Inflammatory macrophage treated with lipopolysaccharide for 4 hours (primary cell): ENCODE measurements at regions not wholly inside any gene's neighbourhood (a gene's known extent, or its start where the extent isn't known, plus 50 kb on each side); places are given as distances from the start of the nearest gene placed in this dataset.

Experiments used
- DNase-seq: peaks from one replicate; pipeline ENCODE4 v3.0.0-alpha.2; 2020

DNA sequence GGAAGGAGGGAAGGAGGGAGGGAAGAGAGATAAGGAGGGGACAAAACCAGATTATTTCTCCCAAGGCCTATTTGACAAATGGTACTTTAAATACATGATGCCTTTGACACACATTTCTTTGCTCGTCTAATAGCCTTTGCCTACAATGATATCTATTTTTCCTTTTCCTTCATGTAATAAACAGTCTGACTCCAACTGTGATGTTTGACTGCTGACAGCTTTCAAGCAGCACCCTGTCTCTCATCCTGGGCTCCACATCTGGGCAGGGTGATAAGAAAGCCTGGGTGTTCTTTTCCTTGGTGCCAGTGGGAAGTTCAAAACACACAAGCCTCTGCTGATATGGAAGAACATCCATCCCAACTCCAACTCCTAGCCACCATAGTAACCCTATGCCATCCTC is 1277.7 kb upstream of the NXPH2 start:
- no peak for DNase-seq

DNA sequence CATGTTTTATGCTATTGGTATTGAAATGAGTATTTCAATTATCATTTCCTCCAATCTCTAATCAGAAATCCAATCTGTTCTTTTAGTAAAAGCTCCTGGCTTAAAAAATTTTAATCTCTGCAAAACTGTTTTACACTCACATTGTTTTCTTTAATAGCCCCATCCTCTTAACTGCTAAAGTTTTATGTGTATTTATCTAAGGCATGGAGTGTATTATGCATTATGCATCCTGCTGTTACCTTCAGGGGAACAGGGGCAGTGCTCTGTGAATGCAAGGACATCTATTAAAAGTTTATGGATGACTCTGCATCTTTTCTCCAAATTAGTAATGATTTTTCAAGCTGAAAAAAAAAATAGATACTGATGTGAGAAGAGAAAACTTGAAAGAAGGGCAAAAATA is 1261.6 kb upstream of the NXPH2 start:
- no peak for DNase-seq

DNA sequence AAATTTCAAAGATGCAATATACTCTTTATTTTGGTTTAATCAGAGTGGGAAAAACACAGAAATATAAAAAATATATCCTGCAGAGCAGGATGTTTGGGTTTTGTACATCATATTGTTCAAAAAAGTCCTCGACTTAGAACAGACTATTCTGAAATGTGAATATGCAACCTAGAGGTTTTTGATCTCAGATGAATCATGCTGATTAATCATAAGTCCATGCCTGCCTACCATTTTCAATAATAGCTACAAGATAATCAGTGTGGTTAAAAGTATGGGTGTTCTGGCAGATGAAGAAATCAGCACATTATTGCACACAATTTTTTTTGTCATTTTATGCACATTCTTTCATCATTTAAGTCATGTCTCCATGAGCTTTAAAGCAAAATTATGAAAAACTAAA is 1261.0 kb upstream of the NXPH2 start:
- no peak for DNase-seq

DNA sequence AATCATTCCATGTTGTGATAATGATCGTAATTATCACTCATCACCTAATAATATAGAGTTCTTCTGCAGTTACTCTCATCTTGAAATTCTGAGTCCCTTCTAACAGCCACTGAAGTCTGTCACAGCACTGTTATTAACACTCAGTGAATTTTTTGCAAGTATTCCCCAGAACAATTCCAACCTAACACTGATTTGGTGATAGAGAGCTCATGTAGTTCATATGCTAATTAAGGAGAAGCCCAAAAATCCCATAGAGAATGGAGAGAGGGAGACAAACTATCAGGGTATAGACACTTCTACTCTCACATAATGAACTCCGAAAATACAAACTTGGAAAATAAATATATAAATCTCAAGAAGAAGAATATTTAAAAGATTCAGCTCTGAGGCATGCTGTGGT is 1253.4 kb upstream of the NXPH2 start:
- DNase-seq = no peak

DNA sequence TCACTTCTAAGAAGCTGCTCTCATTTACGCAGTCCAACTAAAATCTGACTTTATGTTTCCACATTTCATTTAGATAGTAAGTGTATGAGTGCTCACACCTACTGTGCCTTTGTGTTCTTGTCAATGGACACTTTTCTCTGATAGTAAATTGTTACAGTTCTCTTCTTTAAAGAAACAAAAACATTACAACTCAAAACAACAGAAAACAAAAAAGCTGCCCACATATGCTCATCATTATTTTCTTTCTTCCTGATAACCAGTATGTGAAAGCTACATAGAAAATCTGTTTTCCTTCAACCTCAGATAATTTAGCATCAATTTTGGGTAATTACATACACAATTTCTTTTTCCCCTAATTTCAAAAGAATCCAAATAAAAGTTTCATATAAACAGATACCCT is 1247.8 kb upstream of the NXPH2 start:
- DNase-seq = no peak

DNA sequence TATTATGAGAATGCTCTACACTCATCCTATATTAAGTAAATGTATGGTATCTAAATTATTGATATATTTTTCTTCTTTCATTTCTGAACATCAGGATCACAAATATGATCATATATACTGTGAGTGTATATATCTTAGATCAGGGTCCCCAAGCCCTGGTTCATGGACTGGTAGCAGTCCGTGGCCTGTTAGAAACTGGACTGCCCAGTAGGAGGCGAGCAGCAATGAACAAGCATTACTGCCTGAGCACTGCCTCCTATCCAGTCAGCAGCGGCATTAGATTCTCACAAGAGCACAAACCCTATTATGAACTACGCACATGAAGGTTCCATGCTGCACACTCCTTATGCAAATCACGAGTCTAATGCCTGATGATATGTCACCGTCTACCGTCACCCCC is 1247.1 kb upstream of the NXPH2 start:
- no peak for DNase-seq

DNA sequence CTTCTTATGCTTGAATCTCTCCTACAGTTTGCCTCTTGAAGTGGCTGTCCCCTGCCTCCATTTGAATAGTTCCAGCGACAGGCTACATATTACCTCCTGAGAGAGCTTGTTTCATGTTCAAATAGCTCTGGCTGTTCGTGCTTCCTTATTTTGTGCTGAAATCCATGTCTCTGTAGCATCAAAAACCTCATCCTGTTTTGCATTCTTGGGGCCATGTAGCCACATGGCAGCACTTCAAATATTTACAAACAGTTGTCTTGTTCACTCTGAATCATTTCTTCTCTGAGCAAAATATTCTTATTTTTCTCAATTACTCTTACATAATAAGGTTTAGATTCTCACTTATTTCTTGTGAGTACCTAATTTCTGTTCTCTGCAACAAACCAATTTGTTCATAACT is 1243.1 kb upstream of the NXPH2 start:
- no peak for DNase-seq

DNA sequence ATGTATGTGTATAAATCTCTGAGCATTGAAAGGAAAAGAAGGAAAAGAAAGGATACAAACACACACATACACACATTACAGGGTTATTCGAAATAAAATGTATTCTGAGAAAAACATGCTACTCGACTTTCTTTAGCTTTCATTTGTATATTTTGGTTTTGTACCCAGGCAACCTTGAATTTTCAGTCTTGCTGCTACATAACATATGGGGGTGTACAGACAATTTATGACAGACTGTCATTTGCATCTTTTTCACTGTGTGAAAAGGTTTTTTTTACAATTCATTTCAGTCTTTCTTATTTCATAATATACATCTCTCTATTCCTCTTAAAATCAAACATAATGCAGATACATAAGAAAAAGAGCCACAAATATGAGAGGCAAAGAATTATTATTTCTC is 1238.4 kb upstream of the NXPH2 start:
- DNase-seq = no peak

DNA sequence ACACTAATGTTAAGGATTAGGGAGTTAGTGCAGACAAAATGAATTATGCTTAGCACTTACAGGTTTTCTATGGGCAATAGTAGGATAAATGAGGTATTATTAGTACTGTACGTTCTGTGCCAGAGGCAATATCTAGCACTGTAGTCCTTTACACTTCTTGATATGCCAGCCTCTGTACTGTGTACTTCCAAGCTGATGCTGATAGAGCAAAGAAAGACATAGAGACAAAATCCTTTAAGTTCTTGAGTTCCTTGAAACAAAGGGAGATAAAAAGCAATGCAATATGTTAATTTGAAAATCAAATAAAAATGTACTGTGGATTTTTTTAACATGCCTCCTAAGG is 1234.0 kb upstream of the NXPH2 start:
- DNase-seq = no peak

DNA sequence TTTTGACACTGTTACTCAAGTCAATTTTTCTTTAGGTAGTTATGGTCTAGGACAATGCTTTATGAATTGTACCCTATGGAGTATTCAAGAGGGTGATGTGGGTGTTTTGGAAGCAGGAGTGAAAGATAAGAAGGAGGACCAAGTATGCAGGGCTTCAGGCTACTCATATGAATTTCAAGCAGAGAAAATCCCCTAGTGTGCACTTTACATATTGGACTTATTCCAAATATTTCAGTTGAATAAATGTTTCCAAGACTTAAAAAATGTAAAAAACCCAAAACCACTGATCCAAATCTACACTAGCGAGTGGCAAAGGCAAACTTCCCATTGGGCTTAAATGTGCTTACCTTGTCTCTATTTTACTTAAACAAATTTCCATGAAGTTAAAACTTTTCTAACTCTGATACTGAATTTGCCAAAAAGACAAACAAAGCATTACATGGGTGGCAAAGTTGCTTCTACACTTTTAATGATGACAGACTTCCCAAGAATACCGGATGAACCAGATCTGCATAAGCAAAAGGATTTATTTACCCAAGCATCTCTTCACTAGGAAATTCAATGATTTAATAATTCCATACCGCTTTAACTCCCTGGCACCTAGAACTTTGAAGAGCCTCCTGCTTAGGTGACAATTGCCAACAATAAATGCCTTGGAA is 1233.5 kb upstream of the NXPH2 start:
- no peak for DNase-seq

DNA sequence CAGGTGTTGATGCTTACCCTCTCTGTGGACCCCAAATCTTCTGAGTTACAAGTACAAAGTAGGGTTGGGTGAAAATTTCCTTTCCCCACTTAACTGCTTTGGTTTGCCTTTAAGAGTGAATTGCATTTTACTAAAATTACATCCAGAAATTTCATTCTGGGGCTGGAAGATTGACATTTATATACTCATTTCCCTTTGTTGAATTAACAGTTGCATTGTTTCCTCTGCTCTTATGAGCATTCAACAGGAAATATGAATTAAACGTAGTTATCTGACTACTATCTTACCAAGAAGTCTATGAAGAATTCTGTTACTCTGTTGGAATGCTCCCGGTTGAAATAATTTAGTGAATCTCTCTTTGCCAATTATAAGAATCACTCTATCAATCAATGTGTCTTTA is 1231.1 kb upstream of the NXPH2 start:
- DNase-seq = no peak

DNA sequence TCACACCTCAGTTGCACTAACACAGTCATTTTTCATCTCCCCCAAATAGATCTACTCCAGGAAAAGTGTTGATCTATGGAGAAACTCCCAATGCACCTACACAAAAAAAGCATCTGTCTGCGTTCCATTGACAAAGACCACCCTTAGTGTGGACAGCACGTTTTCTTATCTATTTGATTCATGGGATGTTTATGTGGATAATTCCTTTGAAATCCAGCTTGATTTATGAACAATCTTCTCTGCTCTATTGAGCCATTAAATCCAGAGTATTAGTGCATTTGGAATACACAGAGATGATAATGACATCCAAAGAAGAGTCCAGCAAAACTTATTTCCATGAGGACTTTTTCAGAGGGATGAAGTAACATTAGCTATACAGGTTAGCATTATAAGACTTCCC is 1221.9 kb upstream of the NXPH2 start:
- no peak for DNase-seq

DNA sequence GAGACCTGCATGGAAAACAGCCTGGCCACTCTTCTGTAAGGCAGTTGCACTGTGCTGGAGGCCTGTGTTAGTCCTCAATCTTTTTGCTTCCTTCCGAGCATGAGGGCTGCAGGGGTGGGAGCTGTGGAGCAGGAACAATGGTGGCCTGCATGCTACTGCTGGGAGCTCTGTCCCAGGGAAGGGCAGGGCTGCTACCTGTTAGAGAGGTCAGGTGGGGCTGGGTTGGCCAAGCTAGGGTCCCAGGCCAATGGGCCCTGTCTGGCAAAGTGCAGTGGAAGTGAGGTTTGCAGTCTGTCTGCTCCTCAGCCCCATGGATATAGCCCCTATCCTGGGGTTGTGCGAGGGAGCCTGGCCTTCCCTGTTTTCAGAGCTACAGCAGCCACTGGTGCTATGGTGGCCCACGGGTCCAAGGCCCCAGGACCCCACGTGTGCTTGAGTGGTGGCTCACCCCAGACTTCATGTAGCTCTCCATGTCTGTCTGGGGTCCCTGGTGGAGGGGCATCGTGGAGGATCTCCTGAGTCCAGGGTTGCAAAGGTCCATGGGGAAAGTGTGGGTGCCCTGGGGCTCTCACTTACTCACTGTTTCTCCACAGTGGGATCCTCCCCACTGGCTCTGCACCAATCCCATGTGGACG is 1212.6 kb upstream of the NXPH2 start:
- DNase-seq = no peak

DNA sequence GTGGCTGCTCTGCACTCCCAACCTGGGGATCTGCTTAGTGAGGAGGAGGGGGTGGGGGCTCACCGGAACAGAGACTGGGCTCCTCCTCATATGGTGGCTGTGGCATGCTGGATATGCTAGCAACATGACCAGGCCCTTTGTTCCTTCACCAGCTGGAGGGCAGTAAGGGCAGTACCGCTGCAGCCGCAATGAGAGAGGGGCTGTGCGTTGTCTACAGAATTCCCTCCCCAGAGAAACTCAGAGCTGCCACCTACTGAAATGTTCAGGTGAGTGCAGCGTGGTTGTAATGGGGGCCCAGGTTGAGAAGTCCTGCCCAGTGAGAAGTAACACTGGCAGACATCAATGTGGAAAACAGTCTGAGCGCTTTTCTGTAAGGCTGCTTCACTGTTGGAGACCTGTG is 1211.9 kb upstream of the NXPH2 start:
- no peak for DNase-seq

DNA sequence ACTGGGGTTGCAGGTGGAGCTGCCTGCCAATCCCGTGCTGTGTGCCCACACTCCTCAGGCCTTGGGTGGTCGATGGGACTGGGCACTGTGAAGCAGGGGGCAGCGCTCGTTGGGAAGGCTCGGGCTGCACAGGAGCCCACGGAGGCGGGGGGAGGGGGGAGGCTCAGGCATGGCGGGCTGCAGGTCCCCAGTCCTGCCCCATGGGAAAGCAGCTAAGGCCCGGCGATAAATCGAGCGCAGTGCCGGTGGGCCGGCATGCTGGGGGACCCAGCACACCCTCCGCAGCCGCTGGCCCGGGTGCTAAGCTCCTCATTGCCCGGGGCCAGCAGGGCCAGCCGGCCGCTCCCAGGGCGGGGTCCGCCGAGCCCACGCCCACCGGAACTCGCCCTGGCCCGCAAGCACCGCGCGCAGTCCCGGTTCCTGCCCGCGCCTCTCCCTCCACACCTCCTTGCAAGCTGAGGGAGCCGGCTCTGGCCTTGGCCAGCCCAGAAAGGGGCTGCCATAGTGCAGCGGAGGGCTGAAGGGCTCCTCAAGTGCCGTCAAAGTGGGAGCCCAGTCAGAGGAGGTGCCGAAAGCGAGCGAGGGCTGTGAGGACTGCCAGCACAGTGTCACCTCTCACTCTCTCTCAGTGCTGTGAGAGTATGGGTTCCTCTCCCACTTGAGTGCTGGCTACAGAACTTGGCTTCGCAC is 1210.6 kb upstream of the NXPH2 start:
- DNase-seq = no peak

DNA sequence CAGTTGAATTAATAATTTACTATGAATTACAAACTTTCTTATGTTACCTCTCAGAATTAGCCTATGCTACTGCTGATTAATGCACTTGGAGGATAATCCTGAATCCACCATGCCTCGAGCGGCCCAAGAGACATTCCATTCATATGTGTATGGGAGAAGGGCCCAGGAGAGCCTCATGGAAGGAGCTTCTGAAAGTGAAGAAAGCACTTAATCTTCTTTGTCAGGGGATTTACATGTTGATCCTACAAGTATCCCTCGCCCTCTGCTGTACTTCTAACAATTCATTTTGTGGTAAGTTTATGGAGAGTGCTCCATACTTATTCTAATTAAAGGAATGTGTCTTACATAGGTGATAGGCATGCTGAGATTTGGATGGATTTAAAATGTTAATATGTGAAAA is 1189.1 kb upstream of the NXPH2 start:
- no peak for DNase-seq

DNA sequence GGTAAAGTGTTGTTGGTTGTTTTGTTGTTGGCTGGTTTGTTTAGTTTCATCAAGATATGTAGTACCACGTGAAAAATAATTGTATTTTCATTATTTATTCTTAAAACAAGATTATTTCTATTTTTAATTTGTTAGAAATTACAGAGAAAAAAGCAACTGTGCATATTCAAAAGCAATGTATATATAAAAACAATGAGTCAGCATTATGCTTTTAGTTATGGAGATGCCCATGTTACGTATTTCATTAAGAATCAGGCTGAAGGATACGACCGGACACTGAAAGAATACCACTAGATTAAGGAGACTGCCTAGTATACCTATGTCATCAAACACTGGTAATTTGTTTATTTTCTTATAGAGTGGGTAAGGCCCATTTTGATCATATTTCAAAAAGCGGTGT is 1188.4 kb upstream of the NXPH2 start:
- DNase-seq = no peak

DNA sequence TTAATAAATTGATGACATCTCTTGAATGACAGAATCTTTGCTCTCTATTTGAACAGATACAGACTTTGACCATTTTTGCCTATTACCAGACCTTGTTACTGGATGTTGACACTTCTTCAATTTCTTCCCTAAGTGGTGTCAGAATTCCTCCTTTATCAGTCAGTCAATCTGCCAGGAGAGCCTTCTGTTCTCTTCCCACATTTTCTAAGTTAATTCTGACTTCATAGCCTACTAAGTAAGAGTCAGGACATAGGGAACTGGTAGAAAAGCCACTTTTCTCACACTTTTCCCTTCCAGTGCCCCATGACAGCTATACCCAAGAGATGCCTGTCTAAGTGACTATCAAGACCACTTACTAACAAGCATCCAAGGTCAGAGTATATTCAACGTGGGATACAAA is 1187.5 kb upstream of the NXPH2 start:
- no peak for DNase-seq

DNA sequence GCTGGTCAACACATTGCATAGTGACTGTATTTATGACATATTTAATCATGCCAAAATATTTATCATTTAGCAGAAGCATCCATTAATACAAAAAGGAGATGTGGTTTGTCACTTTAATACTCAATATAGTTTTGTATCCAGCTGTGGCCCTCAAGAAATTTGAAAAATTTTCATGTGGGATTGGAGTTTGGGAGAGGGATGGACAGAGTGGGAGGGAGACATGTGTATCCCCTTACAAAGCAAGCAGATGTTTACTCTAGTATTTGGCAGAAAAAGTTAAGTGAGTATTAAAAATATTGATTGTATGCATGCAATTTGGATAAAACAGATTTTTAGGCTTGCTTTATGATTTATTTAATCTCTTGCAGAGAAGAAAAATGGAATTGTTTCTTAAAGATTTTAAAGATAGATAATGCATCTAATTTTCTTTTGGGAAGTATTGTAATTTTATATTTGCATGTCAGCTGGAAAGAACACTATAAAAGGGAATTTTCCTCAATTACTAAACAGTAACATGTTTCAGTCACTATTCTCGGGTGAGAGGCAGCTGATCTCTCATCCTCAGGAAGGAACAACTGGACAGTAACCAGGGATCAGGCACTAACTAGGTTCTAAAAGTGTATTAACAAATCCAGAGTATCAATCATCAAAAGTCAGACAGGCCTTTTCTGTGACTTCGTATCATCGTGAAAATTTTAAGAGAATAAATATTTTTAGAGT is 1184.7 kb upstream of the NXPH2 start:
- DNase-seq = no peak

DNA sequence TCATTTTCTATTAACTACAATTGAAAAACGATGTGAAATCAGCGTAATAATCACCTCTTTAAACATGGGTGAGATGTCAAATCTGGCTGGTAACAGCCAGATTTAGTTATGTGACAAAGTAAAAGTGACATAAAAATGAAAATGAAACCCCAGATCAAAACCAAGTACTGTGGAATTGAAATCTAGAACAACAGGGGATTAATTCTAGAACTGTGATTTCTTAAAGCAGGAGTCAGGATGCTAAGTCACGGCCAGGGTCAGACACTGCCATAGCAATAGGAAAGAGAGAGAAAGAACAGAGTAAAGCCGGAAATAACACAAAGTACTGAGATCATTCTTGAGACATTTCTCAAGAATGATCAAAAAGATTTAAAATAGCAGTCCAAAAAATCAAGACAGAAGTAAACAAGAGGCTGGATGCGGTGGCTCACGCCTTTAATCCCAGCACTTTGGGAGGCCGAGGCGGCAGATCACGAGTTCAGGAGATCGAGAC is 1183.7 kb upstream of the NXPH2 start:
- no peak for DNase-seq

DNA sequence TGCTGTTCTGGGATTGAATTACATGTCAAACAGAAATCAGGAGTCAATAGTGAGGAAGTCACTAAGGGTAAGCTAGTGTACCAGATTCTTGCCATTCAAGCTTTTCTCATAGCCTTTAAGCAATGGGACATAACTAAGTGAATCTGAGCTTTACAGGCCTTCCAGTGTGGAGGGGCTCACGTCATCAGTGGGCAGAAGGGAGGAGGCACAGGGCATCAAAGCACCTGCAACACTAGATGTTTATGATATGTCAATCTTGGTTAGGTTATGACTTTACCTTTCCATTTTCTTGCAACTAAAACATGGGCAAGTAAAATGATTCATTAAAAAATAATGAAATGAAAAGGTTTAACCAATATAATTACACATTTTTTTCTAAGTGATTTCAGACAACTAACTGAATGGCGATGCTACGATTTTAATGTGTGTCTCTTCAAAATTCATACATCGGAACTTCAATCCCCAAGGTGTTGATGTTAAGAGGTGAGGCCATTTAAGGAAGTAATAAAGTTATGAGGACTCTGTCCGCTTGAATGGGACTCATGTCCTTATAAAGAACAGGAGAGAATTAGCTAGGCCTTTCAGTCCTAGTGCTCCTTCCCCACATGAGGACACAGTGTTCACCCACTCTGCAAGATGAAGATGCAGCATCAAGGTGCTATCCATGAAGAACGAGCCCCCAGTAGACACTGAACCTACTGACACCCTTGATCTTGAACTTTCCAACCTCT is 1169.2 kb upstream of the NXPH2 start:
- no peak for DNase-seq

DNA sequence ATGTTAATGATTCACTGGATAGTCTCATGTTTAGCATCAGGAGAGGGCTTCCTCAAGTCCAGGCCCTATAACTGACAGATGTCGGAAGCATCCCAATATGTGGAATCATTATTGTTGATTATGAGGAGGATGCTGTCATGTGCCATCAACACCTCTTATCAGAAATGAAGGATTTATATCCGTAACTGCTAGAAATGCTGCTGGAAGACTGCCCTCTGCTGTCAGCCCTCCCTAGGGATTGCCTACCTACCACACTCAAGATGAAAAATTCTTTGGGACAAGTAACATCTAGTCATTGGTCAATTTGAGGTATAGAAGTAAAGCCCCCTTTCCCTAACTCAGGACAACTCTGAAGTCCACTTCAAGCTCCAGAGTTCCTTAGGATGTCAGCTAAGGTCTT is 1166.5 kb upstream of the NXPH2 start:
- no peak for DNase-seq

DNA sequence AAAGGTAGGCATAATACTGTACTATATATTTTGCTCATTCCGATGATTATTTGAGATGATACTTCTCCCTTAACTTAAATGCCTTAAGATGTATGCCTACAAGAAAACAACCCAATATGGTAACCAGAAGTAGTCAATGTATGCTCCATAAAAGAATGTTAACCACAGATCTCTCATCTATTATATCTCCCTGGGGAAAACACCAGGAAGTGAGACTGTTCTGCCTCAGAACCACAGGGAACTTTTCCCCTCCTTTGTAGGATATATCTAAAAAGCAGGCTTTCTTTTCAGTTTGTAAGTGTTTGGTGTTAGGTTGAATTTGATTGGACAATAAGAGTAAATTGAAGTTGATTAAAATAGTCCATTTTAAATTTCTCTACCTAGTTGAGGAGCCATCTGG is 1160.5 kb upstream of the NXPH2 start:
- no peak for DNase-seq
